Posterior cingulate gyrus (tissue), 11 donors: ENCODE measurements at regions not wholly inside any gene's neighbourhood (a gene's known extent, or its start where the extent isn't known, plus 50 kb on each side); places are given as distances from the start of the nearest gene placed in this dataset.
A peak's percentile ranks its signal among the peaks of the same experiment; 100 is the strongest.

Source experiments
- DNase-seq, 10 donors: peaks; one replicate each; pipeline versions ENCODE4 v3.0.0 to v3.0.0-alpha.2; 2020 to 2021; ENCODE audit warnings: mixed read lengths in 3 of 10
- intact Hi-C: fragments of 100-400 bp; cut with DNase I; formaldehyde crosslinking; loops from one replicate; pipeline ENCODE4 v1.15.1; 2023

GRCh38 chr13:74452176-74452575, 318.0 kb upstream of the KLF12 start:
- DNase-seq = no peak
- intact Hi-C loops = no loop called here

DNA sequence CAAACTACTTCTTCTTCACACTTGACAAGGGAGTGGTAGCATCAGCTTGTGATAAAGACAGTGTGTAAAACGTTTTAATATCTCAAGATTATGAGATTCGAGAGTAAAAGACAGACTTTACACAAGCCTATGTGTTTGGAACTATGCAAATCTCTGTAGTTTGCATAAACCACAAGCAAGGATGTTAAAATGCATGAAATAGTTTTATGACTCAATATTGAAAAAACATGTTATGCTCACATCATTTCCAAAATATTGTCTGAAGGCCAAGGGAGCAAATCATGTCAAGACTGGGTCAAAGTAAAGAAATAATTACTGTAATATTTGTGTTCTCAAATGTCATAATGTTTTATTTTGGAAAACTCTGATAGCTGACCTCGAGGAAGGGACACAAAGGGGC, 316.8 kb upstream of the KLF12 start:
- intact Hi-C loops = no loop called here
- DNase-seq = no peak

DNA sequence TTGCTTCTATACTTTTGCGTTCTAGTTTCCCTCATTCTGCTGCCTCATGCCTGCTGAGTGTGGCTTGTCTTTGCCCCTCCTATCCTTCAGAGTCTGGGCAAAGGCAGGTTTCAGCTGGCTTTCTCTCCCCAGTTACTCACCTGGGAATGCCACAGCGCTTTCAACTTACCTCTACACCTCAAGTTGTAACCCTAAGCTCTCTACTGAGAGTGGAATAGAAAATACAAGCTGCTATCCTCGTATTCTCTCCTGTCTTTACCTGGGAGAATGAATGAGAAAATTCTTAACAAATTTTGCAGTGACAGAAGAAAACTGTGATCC, 316.3 kb upstream of the KLF12 start:
- intact Hi-C loops = no loop called here
- DNase-seq = no peak

DNA sequence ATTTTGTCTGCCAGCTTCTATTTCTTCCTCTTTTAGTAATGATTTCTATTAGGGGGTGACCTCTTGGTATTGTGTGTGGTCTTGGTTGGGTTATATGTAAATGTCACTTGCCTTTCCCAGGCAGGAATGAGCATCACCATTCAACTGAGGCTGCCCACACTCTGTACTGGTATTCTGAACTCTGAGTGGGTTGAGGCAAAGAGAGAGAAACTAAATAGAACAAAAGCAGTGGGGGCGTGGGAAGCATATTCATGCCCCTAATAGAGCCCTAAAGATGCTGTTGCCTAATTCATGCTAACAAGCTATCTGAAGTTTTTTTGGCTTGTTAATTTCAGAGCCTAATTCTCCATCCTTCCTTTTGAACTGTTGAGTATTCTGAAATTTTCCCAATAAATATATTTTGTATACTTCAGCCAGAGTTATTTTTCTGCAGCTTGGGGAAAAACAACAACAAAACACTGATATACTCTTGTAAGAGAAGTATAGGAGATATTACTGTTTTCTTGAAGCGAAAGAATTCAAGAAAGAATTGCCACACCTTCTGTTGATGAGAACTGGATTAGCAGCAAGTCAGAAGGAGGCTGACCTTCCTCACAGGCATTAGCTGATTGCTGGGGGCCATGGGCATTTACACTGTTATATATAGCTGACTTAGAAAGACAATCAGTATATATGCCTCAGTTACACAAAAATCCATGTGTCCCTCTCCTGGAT, 315.8 kb upstream of the KLF12 start:
- no peak for DNase-seq
- intact Hi-C loops = no loop called here

- no peak for DNase-seq
- intact Hi-C loops = no loop called here
Measured at GRCh38 chr13:74444864-74445479, 310.8 kb upstream of the KLF12 start.

DNA sequence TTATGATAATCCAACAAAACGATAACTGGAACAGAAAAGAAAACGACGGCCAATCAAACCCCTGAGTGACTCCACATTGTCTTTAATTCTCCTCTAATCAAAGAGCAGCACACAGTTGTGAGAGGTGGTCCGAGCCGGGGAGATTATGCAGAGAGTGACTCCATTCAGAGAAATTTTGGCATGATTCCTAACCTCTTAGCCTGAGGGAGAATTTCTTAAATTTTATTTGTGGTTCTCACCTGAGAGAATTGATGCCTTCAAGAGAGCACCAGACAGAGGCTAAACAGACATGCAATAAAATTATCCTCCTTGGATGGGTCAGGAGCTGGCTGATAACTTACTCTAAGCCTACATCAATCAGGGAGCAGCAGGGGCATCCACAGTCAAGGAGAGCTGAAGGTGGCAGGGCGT, 310.0 kb upstream of the KLF12 start:
- intact Hi-C loops = no loop called here
- DNase-seq = no peak

- intact Hi-C loops = no loop called here
- DNase-seq = no peak
Measured at GRCh38 chr13:74443631-74444030, 309.4 kb upstream of the KLF12 start.

DNA sequence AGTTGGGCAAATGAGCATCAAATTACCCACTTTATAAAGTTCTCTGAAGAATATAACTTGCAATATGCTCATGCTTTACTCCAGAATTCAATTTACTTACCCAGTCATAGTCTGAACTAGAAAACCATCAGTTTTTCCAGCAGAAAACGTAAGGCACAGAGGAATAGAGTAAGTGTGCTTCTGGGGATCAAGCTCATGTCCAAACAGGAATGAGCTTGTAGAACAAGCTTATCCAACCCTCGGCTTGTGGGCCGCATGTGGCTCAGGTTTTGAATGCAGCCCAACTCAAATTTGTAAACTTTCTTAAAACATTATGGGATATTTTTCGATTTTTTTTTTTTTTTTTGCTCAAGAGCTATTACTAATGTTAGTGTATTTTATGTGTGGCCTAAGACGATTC, 308.5 kb upstream of the KLF12 start:
- intact Hi-C loops = no loop called here
- no peak for DNase-seq

GRCh38 chr13:74438901-74439300, 304.7 kb upstream of the KLF12 start:
- no peak for DNase-seq

DNA sequence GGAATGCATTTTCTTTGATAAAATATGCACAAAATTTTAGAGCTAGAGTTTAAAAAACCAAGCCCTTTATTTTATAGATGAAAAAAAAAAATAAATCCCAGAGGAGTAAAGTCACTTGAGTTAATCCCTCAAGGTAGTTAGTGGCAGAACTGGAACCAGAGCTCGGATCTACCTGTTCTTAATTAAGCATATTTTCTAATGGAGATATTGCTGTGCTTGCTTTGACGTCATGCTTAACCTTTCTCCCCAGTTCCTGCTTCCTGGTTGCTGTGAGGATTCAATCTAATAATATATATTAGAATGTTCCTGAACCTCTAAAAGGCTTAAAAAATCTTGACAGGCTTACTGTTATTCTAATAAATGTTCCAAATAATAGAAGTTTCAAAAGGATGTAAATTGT, 300.6 kb upstream of the KLF12 start:
- DNase-seq = no peak
- intact Hi-C loops = no loop called here

More at GRCh38 chr13:74438901-74439300, 304.7 kb upstream of the KLF12 start:
- intact Hi-C loops = no loop called here

DNA sequence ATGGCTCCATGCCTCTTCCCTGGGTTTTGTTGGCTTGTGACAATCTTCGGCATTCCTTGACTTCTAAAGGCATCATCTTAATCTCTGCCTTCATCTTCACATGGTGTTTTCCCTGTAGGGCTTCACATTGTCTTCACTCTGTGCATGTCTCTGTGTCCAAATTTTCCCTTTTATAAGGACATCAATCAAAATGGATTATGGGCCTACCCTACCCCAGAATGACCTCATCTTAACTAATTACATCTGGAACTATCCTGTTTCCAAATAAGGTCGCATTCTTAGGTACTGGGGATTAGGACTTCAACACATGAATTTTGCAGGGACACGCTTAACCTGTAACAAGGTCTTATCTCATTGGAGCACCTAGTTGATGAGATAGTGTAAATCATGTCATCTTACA, 290.3 kb upstream of the KLF12 start:
- DNase-seq = no peak
- intact Hi-C loops = no loop called here

DNA sequence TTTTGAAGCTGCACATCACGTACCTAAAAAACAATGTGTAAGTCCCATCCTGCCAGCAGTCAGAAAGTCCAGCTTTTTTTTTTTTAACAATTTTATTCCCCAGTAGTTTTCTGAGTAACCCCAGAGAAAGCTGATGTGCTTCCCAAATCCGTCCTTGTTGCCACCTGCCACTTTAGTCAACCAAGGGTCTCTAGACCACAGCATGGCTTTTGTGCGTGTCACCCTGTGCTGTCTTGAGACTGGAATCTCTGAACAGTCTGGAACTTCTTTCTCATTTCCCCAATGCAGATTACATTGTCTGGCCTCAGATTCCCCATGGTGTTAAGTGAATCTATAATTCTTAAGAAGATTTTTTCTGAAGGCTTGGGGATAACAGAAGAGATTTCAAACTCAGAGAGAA, 289.2 kb upstream of the KLF12 start:
- no peak for DNase-seq
- intact Hi-C loops = no loop called here

DNA sequence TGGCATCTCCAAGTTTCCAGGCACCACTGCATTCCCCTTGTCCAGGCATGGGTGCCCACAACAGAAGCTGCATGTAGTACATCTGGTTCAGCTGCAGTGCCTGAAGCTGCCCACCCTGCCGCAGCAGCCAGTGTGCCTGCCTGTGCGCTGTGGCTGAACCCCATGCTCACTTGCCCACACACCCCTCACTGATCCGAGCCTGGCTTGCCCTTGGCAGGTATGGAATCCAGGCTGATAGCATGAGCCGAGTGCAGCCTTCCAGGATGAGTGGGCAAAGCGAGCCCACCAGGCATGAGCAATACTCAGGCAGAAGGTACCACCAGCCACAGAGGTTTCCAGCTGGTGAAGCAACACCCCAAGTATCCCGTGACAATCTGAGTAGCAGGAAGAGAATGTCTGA, 280.3 kb upstream of the KLF12 start:
- no peak for DNase-seq
- intact Hi-C loops = no loop called here

DNA sequence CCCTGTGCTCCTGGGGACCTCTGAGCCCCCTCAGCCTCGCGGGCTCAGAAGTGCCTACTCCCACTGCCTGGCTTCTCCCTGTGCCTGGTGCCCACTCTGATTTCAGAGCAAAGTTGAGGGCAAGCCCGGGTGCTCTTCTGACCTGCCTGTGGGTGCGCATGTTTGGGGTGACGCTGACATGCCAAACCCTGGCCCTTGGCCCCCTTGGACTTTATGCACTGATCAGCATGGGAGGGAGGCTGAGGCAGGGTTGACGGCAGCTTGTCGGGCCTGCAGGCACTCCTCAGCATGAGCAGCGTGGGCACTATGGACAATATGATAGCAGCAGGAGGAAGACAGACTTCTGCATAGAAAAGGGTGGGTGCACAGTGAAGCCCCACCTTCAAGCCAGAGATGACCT, 279.3 kb upstream of the KLF12 start:
- peak in 2 of 10 donors; percentile 46 to 72 for DNase-seq
- intact Hi-C loops = no loop called here

- intact Hi-C loops = no loop called here
- no peak for DNase-seq
Measured at GRCh38 chr13:74409551-74409950, 275.3 kb upstream of the KLF12 start.

- DNase-seq = no peak
- intact Hi-C loops = no loop called here
Measured at GRCh38 chr13:74406420-74406819, 272.2 kb upstream of the KLF12 start.

DNA sequence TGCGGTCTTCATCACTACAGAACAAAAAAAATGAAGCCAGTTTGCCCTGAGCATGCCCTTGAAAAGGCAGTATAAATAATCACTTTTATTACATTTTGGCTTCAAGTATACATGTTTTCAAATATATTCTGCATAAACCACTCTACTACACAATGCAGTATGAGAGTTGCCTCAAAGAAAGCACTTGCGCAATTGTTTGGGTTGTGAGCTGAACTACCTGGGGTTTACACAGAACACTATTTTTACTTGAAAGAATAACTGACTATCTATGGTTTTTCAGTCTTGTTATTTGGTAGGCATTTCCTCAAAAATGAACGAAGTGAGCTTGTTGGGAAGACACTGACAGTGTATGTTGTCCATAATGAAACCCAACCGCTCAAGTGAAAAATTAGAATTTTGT, 264.4 kb upstream of the KLF12 start:
- DNase-seq = no peak

DNA sequence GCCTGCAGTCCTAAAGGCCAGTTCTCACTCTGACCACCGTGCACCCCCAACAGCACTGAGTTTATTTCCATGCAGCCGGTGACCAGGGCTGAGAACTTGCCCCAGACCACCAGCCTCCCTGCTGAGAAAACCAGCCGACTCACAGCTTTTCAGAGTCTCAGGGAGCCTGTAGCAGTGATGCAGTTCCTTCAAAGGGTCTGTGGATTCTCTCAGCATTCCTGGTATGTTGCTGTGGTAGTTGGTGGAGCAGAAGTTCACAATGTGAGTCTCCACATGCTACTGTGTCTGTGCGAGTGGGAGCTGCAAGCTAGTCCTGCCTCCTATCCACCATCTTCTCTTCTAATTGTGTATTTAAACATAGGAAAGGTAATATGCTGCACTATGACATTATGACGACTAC, 254.9 kb upstream of the KLF12 start:
- DNase-seq = no peak
- intact Hi-C loops = no loop called here

More for the DNA sequence above, 264.4 kb upstream of the KLF12 start:
- intact Hi-C loops = no loop called here

DNA sequence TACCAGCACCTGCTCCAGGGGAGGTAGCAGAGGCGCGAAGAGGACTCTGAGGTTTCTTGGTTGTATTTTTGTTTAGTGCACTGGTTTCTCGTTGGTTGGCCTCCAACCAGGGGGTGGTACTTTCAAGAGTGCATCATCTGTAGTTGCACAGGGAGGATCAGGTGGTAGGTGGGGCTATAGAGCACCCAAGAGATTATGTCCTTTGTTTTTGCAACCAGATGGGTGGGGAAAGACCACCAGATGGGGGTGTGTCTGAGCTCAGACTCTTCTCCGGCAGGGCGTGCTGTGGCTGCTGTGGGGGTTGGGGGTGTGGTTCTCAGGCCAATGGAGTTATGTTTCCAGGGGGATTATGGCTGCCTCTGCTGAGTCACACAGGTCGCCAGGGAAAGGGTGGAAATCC, 254.4 kb upstream of the KLF12 start:
- DNase-seq = peak in 1 of 10 donors; percentile 39
- intact Hi-C loops = no loop called here

DNA sequence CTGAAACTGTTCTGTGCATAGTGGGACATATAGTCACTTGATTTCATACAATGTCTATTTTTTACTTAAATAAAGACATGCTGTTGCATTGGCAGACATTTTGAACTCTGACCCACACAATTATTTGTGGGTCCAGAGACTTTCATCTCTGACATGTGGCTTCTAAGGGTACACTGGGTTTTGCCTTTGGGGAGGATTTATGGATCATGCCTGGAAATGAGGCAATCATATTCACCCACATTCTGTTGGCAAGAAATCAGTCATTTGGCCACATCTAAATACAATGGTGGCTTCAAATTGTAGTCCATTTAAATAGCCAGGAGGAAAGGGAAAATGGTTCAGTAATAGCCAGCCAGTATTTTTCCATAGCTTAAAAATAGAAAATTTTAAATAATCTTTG, 238.3 kb upstream of the KLF12 start:
- no peak for DNase-seq
- intact Hi-C loops = no loop called here

DNA sequence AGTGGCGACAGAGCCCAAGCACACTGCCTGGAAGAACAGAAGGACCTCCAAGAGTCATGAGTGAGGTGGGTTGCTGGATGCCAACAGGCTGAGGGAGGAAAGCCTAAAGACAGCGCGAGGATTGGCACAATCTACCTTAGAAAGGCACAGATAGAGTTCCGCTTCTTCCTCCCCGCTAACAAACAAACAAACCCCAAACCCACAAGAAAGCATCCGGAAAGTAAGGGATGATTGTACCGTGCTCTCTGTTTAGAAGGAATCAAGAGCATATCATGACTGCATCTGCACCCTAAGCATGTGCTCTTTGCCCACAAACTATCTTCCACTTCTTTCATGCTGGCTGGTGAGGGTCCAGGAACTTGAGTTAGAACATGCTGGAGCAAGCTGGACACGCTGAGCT, 233.0 kb upstream of the KLF12 start:
- no peak for DNase-seq
- intact Hi-C loops = no loop called here

- intact Hi-C loops = no loop called here
- DNase-seq = no peak
Measured at GRCh38 chr13:74361274-74361673, 227.1 kb upstream of the KLF12 start.

GRCh38 chr13:74346960-74347359, 212.8 kb upstream of the KLF12 start:
- DNase-seq = peak in 1 of 10 donors; percentile 52
- intact Hi-C loops = no loop called here
